DND-41 (cell line): ENCODE measurements at regions not wholly inside any gene's neighbourhood (a gene's known extent, or its start where the extent isn't known, plus 50 kb on each side); places are given as distances from the start of the nearest gene placed in this dataset.

Source experiments
- EZH2 ChIP-seq: IDR thresholded peaks from 3 replicates; pipeline ENCODE4 v1.6.1; 2012; ENCODE audit warnings: borderline replicate concordance, low read depth, mild to moderate bottlenecking, moderate library complexity, low read length, inconsistent platforms; ENCODE audit not compliant: severe bottlenecking
- TF ChIP-seq, protein P1 (sequence below): IDR thresholded peaks from 2 replicates; pipeline ENCODE4 v1.5.1; 2012; ENCODE audit warnings: borderline replicate concordance, low read length, moderate library complexity, mild to moderate bottlenecking; ENCODE audit not compliant: poor library complexity, severe bottlenecking; ENCODE audit errors: extremely low read depth

GRCh38 chr19:23482829-23483228, 87.6 kb upstream of the ZNF91 start:
- TF ChIP-seq, protein P1, sequence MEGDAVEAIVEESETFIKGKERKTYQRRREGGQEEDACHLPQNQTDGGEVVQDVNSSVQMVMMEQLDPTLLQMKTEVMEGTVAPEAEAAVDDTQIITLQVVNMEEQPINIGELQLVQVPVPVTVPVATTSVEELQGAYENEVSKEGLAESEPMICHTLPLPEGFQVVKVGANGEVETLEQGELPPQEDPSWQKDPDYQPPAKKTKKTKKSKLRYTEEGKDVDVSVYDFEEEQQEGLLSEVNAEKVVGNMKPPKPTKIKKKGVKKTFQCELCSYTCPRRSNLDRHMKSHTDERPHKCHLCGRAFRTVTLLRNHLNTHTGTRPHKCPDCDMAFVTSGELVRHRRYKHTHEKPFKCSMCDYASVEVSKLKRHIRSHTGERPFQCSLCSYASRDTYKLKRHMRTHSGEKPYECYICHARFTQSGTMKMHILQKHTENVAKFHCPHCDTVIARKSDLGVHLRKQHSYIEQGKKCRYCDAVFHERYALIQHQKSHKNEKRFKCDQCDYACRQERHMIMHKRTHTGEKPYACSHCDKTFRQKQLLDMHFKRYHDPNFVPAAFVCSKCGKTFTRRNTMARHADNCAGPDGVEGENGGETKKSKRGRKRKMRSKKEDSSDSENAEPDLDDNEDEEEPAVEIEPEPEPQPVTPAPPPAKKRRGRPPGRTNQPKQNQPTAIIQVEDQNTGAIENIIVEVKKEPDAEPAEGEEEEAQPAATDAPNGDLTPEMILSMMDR = no peak
- no peak for TF ChIP-seq EZH2
